ENCODE measurements at regions not wholly inside any gene's neighbourhood (a gene's known extent, or its start where the extent isn't known, plus 50 kb on each side); places are given as distances from the start of the nearest gene placed in this dataset.
"Not testable (repeated sequence)": the region's sequence is repeated elsewhere in the genome, so short reads cannot be mapped to it uniquely, and the experiment has no call there.

DNA sequence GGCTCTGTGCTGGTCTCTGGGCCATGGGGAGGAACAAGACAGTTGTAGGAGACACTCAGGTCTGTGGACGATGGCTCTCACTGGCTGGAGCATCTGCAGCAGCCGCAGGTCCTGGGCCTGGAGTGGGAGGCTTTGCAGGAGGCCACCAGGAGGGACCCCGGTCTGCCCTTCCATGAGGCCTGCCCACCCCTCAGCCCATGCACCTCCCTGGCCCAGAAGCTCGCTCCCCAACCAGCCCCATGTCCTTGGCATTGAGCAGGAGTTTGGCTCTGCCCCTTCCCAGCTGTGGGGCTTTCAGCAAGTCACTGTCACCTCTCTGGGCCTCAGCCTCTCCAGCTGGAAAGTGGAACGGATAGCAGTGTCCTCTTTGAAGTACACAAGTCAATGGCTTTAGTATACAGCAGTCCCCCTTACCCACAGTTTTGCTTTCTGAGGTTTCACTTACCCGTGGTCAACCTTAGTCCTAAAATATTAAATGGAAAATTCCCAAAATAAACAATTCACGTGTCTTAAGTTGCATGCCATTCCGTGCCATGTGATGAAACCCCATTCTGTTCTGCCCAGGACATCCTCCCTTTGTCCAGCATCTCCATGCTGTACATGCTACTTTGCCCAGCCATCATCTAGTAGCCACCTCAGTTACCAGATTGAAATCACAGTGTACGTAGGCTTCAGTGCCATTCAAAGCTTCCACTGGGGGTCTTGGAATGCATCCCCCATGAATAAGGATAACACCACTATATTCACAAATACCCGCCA is 104.0 kb downstream of the CPZ start:
- no peak for DNase-seq

DNA sequence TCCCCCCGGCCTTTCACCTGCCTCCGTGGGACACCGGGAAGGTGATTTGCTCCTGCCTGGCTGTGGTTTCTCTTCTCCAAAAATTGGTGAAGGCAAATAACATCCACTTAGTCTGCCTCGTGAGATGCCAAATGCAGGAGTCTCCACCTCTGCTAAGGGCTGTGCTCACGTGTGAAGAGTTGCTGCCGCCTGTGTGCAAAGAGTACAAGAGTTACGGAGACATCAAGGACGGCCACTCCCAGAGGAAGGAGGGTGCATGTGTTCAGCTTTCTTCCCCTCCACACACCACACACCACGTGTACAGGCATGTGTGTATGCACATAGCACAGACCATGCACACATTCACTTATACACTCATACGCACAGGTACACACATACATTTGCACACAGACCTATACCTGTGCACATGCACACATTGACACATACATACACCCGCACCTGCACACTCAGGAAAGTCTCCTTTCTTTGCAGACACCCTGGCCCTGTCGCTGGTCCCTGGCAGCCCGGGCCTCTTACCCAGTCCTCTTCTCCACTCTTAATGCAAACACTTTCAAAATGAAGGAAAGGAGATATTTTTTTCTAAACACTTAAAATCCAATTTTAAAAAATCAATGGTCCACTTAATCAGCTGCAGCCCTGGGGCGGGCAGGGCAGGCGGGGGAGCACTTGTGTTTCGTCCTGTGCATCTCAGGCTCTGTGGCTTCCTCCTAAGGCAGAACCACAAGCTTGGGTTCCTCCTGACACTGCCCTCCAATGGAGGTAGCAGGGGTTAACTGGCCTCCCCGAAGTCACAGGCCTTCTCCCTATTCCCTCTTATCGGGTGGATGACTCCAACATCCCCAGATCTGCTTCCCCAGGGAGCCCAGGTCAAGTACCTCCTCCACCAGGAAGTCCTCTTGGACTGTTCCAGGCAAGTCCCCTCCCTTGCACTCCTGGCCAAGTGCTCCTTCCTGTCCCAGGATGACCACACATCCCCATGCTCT is 103.0 kb downstream of the CPZ start:
- DNase-seq: no peak

DNA sequence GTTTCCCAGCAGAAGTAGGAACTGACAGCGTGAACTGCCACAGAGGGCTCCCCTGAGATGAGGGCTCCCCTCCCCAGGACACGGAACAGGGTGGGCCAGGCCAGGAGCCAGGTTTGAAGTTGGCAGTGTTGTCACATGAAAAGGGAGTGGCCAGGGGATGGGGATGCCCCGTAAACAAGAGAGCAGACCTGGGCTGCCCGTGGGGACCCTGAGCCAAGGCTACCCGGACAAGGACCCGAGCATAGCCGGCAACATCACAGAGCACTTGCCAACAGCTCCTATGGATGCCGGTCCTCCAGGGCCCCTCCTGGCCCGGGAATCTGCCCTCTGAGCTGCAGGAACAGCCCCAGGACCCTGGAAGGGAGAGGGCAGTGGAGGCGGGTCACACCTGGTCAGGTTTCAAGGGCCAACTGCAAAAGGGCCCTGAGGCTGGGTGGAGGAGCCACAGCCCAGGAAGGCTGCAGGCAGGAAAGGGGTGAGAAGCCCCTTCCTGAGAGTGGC is 102.1 kb downstream of the CPZ start:
- no peak for DNase-seq

DNA sequence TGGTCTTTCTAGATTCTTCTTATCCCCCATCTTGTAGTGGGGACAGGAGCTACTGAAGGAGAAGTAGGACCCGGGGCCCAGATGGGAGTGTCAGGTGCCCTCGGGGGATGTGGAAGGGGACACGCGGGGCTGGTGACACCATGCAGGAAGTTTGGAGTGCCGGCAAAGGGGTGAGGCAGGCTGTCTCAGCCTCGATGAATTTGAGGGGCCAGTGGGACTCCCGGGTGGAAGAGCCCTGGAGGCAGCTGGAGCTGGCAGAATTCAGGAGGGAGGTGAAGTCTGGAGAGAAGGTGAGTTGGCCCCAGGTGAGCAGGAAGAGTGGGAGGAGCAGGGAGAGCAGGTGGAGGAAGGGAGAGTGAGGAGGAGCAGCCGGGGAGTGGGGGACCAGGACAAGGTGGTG is 101.7 kb downstream of the CPZ start:
- DNase-seq: no peak

DNA sequence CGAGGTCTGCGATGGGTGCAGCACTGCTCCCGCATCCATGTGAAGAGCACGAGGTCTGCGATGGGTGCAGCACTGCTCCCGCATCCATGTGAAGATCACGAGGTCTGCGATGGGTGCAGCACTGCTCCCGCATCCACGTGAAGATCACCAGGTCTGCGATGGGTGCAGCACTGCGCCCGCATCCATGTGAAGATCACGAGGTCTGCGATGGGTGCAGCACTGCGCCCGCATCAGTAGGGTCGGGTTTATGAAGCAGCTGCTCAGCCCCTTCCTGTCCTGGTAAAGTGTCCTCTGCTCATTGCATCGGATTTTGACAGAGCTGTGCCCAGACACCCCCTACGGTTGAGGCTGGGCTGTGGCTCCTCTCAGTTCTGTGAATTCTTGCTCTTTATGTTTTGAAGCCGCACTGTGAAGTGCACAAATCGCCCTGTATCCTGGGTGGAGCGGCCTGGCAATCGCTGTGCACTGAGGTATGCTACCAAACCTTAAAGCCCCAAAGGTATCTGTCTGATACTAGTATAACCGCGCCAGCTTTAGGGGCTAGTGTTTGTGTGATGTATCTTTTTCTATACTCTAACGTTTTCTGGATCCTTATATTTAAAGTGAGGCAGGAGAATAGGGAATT is 98.7 kb downstream of the CPZ start:
- DNase-seq: no peak

DNA sequence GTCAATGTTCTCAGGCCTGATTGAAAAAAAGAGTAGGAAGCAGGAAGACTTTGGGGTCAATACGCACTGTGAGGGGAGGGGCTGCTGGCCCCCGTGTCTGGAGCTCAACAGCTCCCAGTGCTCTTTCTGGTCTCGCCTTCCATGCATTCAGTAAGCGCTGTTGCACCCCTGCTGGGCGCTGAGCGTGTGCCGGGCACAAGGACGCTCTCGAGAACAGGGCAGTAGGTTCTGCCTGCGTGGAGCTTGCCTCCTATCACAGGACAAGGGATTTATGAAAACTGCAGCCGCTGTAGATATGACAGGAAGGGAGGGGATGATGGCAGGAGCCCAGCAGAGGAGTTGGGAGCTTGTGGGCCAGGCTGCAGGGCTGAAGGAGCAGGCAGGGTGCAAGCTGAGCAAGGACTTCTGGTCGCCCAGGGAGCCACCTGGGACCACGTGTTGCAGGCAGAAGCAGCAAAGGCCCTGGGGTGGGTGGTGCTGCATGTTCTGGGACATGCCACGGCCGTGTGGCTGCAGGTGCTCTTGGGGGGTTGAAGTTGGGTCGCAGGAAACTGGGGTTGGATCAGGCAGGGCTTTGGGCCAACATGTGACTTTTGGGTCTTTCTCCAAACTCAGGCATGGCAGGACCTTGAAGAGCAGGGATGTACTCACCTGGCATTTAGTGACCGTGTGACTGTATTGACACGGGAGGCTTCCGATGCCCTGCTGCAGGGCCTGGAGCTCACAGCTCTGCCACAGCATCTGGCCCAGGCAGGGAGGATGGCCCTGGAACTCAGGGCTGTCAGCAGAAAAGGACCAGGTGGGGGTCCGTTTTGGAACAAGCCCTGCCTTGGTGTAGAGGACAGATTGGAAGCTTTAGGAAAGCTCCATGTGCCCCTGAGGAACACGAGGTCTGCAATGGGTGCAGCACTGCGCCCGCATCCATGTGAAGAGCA is 97.9 kb downstream of the CPZ start:
- no peak for DNase-seq

DNA sequence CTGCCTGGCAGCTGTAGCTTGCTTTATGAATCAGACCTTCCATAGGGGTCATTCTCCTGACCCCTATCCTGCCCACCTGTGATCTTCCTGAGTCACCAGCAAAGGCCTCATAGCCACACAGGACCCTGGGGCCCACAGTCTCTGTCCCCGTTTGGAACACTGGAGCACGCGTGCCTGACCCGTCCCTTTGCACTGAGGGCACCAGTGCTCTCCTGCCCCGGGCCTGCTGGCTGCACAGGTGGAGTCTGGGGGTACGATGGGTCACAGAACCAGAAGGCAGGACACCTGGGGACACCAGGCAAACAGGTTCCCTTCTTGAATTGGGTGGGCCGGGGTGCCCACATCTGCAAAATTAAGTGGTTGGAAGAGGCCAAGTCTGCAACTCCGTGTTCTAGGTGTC is 97.2 kb downstream of the CPZ start:
- DNase-seq: no peak

DNA sequence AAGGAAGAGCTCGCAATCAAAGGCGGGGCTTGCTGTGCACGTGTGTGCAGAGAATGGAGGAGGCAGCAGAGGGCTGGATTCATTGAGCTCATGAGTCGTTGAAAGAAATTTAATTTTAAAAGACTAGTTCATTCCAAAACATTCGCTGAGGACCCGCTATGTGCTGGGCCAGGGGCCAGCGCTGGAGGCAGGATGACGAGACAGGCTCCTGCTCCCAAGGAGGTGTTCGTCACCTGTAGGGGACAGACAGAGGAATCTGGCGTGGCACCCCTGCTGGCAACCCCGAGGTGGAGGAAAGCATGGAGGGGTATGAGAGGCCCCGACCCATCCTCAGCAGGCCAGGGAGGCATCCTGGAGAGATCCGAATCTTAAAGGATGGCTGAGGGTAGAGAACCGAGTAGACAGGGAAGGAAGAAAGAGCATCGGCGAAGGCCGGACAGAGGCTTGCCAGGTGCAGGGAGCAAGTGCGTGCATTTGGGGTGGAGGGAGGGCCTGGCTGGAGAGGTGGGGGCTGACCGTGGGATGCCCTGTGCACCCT is 96.4 kb downstream of the CPZ start:
- no peak for DNase-seq

DNA sequence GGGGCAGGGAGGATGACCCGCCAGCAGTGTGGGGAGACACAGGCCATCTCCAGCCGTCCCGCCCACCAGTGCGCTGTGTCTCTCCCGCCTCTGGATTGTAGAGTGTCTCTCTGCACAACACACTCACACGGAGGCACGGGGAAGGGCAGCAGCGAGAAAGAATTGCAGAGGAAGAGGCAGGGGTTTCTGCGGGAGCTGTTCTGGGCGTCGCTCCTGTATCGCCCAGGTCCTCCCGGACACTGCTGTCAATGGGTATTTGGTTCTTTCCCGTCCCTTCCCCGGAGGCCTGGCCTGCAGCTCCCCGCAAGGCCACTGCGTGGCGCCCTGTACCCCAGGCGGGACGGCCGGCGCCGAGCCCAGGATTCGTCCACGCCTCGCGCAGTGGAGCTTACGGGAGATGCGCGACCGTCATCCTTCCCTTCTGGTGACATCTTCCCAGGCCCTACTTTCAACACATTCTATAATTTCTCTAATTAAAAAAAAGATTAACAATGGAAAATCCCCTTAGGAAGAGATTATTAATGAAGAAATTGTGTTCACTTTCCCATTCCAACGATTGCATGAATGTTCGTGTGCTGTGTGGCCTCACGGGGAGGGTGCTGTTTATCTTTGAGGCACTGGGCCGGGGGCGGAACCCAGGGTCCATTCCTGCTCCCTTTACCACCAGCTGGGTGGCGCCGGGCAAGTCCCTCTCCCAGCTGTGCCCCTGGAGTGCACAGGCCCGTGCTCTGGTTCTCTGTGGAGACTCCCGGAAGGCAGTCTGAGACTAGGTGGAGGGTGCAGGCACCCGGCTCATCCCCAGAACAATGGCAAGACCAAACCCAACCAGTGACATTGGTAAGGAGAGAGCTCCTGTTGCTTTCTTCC is 95.7 kb downstream of the CPZ start:
- no peak for DNase-seq

DNA sequence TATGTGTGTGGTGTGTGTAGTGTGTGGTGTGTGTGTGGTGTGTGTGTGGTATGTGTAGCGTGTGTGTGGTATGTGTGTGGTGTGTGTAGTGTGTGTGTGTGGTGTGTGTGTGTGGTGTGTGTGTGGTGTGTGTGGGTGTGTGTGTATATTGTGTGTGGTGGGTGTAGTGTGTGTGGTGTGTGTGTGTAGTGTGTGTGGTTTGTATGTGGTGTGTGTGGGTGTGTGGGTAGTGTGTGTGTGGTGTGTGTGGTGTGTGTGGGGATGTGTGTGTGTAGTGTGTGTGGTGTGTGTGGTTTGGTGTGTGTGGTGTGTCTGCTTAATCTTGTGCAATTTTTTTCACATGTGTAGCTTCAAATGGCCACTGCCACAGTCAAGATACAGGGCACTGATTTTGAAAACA is 94.5 kb downstream of the CPZ start:
- no peak for DNase-seq

DNA sequence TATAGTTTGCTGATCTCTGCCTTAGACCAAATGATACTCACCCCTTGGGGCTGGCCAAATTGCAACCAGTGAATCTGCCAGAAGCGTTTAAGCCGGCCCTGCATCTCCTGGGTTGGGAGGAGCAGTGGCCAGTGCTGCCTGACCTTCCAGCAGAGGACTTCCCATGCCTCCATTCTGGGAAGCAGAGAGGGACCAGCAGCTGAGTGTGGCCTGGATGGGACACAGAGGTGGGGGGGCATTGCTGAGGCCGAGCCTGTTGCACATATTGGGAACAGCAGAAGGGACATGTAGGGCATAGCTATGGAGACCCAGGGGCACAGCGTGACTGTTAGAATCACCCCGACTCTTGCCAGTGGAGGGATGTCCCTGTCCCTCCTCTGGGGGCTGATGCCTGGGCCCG is 93.3 kb downstream of the CPZ start:
- DNase-seq: no peak

DNA sequence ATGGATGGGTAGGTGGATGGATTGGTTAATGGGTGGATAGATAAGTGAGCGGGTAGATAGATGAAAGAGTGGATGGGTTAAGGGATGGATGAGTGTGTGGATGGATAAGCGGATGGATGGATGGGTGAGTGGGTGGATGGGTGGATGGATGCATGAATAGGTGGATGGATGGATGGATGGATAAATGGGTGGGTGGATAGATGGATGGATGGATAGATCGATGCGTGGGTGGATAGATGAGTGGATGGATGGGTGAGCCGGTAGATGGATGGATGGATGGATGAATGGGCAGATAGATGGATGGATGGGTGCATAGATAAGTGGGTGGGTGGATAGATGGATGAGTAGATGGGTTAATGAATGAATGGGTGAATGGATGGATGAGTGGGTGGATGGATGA is 90.9 kb downstream of the CPZ start:
- no peak for DNase-seq

DNA sequence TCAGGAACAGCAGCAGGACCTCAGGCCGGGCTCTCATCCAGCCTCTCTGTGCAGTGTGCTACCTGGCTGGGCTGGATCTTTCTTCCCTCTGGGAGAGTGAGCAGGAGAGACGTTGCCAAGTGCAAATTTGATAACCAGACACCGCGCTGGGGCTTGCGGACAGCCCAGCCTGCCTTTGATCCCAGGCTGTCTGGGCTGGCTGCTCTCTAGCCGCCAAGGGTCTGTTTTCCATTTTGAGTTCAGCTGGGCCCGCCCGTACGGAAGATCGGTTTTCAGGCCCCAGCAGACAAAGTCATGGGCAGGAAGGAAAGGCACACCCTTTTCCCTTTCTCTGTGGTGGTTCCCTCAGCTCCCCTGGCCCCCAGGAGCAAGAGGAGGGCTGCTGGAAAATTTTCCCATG is 90.2 kb downstream of the CPZ start:
- DNase-seq: no peak

DNA sequence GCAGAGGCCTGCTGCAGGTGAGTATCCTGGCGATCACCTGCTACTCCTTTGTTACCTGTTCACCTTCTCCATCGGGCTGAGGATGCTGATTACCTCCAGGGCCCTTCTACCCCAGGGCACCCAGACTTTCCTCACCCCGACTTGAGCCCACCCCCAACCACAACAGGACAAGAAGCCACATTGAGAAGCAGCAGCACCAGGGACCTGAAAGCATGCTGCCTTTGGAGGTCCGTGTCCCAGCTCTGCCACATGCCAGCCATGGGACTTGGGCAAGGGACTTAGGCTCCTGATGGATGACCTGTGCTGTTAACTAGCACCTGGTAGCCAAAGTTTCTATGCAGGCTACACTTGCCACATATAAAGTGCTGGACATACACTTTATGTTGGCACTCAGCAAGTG is 89.7 kb downstream of the CPZ start:
- DNase-seq: no peak

DNA sequence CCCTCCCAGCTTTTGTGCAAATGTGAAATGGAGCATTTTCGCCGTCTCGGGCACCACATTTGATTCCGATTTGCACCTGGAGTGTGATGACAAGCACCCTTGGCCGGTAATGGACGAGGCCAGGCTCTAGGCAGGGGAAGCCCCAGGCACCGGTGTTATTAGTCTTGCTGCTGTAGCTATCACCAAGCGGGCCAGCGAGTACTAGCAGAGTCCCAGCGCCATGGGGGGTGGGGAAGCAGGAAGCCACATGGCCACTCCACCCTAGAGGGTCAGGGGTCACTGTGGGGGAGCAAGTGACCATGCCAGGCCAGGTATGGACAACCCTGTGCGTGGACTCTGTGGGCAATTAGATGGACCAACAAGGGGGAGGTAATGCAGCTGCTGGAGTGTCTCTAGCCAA is 88.8 kb downstream of the CPZ start:
- no peak for DNase-seq

DNA sequence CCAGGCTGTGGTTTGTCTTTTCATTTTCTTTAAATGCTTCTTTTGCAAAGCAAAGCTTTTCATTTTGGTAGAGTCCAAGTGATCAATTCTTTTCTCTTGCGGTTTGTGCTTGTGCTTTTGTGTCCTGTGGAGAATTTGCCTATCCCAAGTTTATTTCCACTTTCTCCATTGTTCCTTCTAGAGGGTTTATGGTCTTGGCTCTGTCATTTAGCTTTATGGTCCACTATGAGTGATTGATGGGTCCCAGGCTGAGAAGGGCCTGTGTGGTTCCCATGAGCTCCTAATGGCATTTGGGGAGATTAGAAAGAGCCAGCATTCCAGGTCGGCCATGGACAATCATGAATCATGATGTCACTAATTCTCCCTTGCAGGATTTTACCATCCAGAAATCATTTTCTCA is 86.5 kb downstream of the CPZ start:
- DNase-seq: no peak

DNA sequence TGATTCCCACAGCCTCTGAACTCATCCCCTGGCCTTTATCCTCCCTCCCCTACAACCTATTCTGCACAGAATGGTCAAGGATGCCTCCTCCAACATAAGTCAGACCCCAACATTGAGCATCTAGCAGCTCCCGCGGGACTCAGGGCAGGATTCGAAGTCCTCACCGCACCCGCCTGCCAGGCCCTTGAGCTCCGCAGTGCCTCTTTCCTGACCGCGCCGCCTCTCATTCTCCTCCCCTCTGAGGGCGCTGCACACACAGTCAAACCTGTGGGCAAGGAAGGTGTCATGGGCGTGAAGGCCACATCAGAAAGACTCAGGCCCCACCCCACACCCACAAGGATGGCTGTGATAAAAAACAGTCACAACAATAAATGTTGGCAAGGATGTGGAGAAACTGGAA is 84.1 kb downstream of the CPZ start:
- DNase-seq: no peak

DNA sequence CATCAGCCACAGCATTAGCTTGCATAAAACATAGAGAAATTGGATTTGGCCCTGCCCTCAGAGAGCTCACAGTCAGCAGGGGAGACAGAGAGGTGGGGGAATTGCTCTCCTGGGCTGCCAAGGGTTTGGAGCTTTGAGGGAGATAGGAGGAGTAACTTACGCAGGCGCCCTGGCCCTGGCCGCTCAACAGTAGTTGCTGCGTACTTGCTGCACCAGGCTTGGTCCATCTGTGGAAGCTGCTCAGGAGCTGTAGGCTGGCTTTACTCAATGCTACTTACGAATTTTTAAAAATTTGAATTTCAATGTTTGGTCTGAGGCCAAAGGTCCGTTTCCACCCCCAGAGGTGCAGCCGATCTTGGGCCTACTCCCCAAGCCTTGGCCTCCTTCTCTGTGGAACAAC is 83.3 kb downstream of the CPZ start:
- DNase-seq: no peak

DNA sequence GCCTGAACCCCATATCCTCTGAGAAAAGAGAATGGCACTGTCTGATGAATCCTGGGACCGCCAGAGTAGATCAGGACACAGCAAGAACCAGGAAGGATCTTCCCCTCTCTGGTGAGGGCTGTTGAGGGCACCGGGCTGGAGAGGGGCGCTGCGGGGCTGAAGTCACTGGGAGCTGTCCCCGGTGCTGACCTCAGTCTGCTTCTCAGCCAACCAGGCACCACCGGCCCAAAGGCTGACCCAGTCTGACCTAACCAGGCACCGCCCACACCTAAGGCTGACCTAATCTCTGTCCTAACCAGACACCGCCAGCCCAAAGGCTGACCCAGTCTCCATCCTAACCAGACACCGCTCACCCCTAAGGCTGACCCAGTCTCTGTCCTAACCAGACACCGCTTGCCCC is 82.8 kb downstream of the CPZ start:
- DNase-seq: no peak

DNA sequence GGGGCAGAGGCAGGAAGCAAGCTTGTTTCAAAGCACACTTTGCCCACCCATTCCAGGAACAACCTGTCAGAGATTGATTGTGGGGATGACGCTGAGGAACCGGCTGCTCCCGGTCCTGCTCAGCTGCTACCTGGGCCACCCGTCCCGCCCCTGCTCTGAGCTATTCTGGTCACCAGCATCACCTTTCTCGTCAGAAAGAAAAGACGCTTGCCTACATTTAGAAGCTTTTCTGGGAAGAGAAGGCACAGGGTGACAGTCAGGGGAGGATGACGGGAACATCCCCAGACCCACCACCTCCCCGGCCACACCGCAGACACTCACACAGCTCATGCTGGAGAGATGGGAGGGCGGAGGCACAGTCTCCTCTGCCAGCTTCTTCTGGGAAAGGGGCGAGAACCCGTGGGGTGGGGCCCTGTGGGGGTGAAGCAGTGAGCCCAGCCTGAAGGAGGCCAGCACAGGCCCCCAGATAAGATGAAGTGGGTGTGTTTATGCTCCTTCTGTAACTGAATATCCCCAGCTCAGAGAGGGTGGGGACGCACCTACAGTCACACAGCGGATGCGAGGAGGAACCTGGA is 81.8 kb downstream of the CPZ start:
- DNase-seq: no peak

DNA sequence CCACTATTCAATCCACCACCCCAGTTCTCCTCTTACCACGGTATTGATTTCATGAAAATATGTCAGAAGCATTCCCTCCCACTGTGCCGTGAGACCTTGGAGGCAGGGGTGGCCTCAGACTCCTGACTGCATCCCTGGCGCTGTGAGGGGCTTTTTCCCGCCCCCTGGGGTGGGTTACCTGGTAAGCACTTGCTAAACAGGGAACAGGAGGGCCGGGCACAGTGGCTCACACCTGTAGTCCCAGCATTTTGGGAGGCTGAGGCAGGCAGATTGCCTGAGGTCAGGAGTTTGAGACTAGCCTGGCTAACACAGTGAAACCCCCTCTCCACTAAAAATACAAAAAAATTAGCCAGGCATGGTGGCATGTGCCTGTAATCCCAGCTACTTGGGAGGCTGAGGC is 80.5 kb downstream of the CPZ start:
- not testable (repeated sequence) for DNase-seq

Measured in MV-4-11 (cell line).